Stomach (tissue), 8 donors: ENCODE measurements at regions not wholly inside any gene's neighbourhood (a gene's known extent, or its start where the extent isn't known, plus 50 kb on each side); places are given as distances from the start of the nearest gene placed in this dataset.
"Not testable (repeated sequence)": the region's sequence is repeated elsewhere in the genome, so short reads cannot be mapped to it uniquely, and the experiment has no call there.

ENCODE experiments used
- DNase-seq, 2 donors: peaks; one replicate each; pipeline versions ENCODE4 v3.0.0 to v3.0.0-alpha.2; 2013 to 2019
- H3K27ac ChIP-seq, 5 donors: fragments of 200-600 bp in 4 of 5; sonication (generic) in 4 of 5; one replicate each; pipeline ENCODE4 v1.5.1; 2013 to 2019; ENCODE audit warnings: mild to moderate bottlenecking in 1 of 5, moderate library complexity in 1 of 5
- H3K27me3 ChIP-seq, 3 donors: fragments of 200-600 bp; sonication (generic); one replicate each; pipeline ENCODE4 v1.5.1; 2017 to 2019; ENCODE audit warnings: mixed run types in 1 of 3
- H3K36me3 ChIP-seq, 4 donors: fragments of 200-600 bp; sonication (generic); 1 replicate in 3 of 4; 2 replicates in 1 of 4; pipeline ENCODE4 v1.5.1; 2016 to 2019
- H3K4me1 ChIP-seq, 4 donors: fragments of 200-600 bp; sonication (generic); one replicate each; pipeline ENCODE4 v1.5.1; 2016 to 2019
- H3K4me3 ChIP-seq, 4 donors: fragments of 200-600 bp; sonication (generic) in 3 of 4; one replicate each; pipeline ENCODE4 v1.5.1; 2016 to 2019; ENCODE audit warnings: mild to moderate bottlenecking in 1 of 4
- H3K9me3 ChIP-seq, 4 donors: fragments of 200-600 bp; sonication (generic); one replicate each; pipeline ENCODE4 v1.5.1; 2016 to 2019
- CTCF ChIP-seq, 7 experiments: fragments of 450-650 bp in 4 of 7; fragments of 200-600 bp in 3 of 7; sonication (generic) in 3 of 7; IDR thresholded peaks; one replicate each; pipeline ENCODE4 v1.5.1; 2016 to 2019; ENCODE audit warnings: antibody characterized with exemption in 7 of 7, control low read depth in 2 of 7, mild to moderate bottlenecking in 1 of 7
- EP300 ChIP-seq: sonication (generic); formaldehyde crosslinking; IDR thresholded peaks from one replicate; pipeline ENCODE4 v1.6.1; 2017; ENCODE audit warnings: antibody characterized with exemption
- POLR2A ChIP-seq, 4 donors: fragments of 450-650 bp; IDR thresholded peaks; one replicate each; pipeline ENCODE4 v1.6.1; 2016; ENCODE audit warnings: antibody characterized with exemption in 4 of 4, control low read depth in 2 of 4, mild to moderate bottlenecking in 1 of 4, moderate library complexity in 1 of 4
- POLR2AphosphoS5 ChIP-seq, 3 donors: sonication (generic); formaldehyde crosslinking; IDR thresholded peaks; one replicate each; pipeline ENCODE4 v1.6.1; 2016; ENCODE audit warnings: antibody characterized with exemption in 3 of 3
- WGBS, 5 donors: extraction: QIAGEN DNeasy Blood & Tissue Kit in 3 of 5; methylation state at CpG; one replicate each; pipeline versions ENCODE4 v1.1.5 to v1.1.7; 2013 to 2018; 5-methylcytosine and 5-hydroxymethylcytosine counted together
- intact Hi-C: fragments of 100-400 bp; cut with DNase I; formaldehyde crosslinking; loops from one replicate; pipeline ENCODE4 v1.15.1; 2023; ENCODE audit warnings: low total_unique reads
- donor health status: healthy with polysubstance abuse.
- donor health status: Bipolar disorder and iron deficiency.
- donor health status: healthy.

GRCh38 chr1:188169971-188170370, 1341.2 kb downstream of the PLA2G4A start:
- H3K4me1 ChIP-seq = no peaks in the 10 kb centered on the region
- H3K27me3 ChIP-seq = no peaks in the 10 kb centered on the region
- no peak for TF ChIP-seq POLR2A (IDR thresholded peaks at IDR 0.05)
- TF ChIP-seq EP300 = no peak
- no peak for TF ChIP-seq POLR2AphosphoS5 (IDR thresholded peaks at IDR 0.05)
- no peak for TF ChIP-seq CTCF (IDR thresholded peaks at IDR 0.05)
- H3K9me3 ChIP-seq = no peaks in the 10 kb centered on the region
- intact Hi-C loops = no loop called here
- H3K36me3 ChIP-seq = no peaks in the 10 kb centered on the region
- no peak overlapping the region for H3K4me3 ChIP-seq
- no peak for DNase-seq
- WGBS, 5 donors = 26 to 57% (median 35%) methylated on average over 1 of the region's 1 CpG
- H3K27ac ChIP-seq = no peak overlapping the region

GRCh38 chr1:188170411-188170810, 1341.7 kb downstream of the PLA2G4A start:
- TF ChIP-seq POLR2A (IDR thresholded peaks at IDR 0.05) = no peak
- TF ChIP-seq POLR2AphosphoS5 (IDR thresholded peaks at IDR 0.05) = no peak
- no peak for TF ChIP-seq CTCF (IDR thresholded peaks at IDR 0.05)
- no peak for TF ChIP-seq EP300
- 87 to 94% (median 89%) methylated on average over 1 of the region's 1 CpG for WGBS, 5 donors
- intact Hi-C loops = no loop called here
- peak in 1 of 2 donors; percentile 9 for DNase-seq
- no peaks in the 10 kb centered on the region for H3K27me3 ChIP-seq
- no peaks in the 10 kb centered on the region for H3K9me3 ChIP-seq
- H3K27ac ChIP-seq = no peak overlapping the region
- H3K36me3 ChIP-seq = no peaks in the 10 kb centered on the region
- H3K4me1 ChIP-seq = no peaks in the 10 kb centered on the region
- H3K4me3 ChIP-seq = no peak overlapping the region

- DNase-seq = no peak
- intact Hi-C loops = no loop called here
- Histone ChIP-seq H3K4me3 (no peak overlapping the region), H3K36me3 (no peaks in the 10 kb centered on the region), H3K27me3 (no peaks in the 10 kb centered on the region), H3K9me3 (no peaks in the 10 kb centered on the region), H3K4me1 (no peaks in the 10 kb centered on the region), H3K27ac (no peak overlapping the region)
- TF ChIP-seq EP300 (no peak), CTCF (IDR thresholded peaks at IDR 0.05) (no peak), POLR2AphosphoS5 (IDR thresholded peaks at IDR 0.05) (no peak), POLR2A (IDR thresholded peaks at IDR 0.05) (no peak)
- WGBS, 5 donors = 66 to 76% (median 74%) methylated on average over 1 of the region's 1 CpG
Measured at GRCh38 chr1:188170935-188171334, 1342.2 kb downstream of the PLA2G4A start.

- DNase-seq, H3K27me3 ChIP-seq, intact Hi-C loops, H3K4me1 ChIP-seq, H3K4me3 ChIP-seq, H3K27ac ChIP-seq, H3K36me3 ChIP-seq: not testable (repeated sequence)
- WGBS, 5 donors = 77 to 94% (median 89%) methylated on average over 8 to 10 of the region's 10 CpGs
- H3K9me3 ChIP-seq = peaks cover 5 to 35% (median 18%) of the 10 kb centered on the region in 4 donors
Measured at GRCh38 chr1:188182063-188182462, 1353.3 kb downstream of the PLA2G4A start.

- no peaks in the 10 kb centered on the region for H3K27me3 ChIP-seq
- H3K4me1 ChIP-seq = no peaks in the 10 kb centered on the region
- H3K9me3 ChIP-seq = peaks cover 0 to 23% (median 12%) of the 10 kb centered on the region in 4 donors
- H3K36me3 ChIP-seq = no peaks in the 10 kb centered on the region
- H3K27ac ChIP-seq = no peak overlapping the region
- WGBS, 5 donors = 78 to 88% (median 84%) methylated on average over 2 of the region's 2 CpGs
- DNase-seq = no peak
- H3K4me3 ChIP-seq = no peak overlapping the region
- TF ChIP-seq POLR2AphosphoS5 (IDR thresholded peaks at IDR 0.05) = no peak
- no peak for TF ChIP-seq POLR2A (IDR thresholded peaks at IDR 0.05)
- intact Hi-C loops = no loop called here
Measured at GRCh38 chr1:188188317-188188716, 1359.6 kb downstream of the PLA2G4A start.
